C4-2B (cell line): ENCODE measurements at regions not wholly inside any gene's neighbourhood (a gene's known extent, or its start where the extent isn't known, plus 50 kb on each side); places are given as distances from the start of the nearest gene placed in this dataset.
"Not testable (repeated sequence)": the region's sequence is repeated elsewhere in the genome, so short reads cannot be mapped to it uniquely, and the experiment has no call there.

Source experiments
- H3K27ac ChIP-seq: fragments of 450-650 bp; 2 replicates; pipeline ENCODE4 v1.5.1; 2017
- ZFX ChIP-seq: fragments of 450-650 bp; IDR thresholded peaks from 2 replicates; pipeline ENCODE4 v1.6.1; 2017
- TF ChIP-seq, protein P1 (sequence below): fragments of 450-650 bp; conservative IDR thresholded peaks from 2 replicates; pipeline ENCODE4 v1.5.1; 2017; ENCODE audit warnings: mild to moderate bottlenecking

DNA sequence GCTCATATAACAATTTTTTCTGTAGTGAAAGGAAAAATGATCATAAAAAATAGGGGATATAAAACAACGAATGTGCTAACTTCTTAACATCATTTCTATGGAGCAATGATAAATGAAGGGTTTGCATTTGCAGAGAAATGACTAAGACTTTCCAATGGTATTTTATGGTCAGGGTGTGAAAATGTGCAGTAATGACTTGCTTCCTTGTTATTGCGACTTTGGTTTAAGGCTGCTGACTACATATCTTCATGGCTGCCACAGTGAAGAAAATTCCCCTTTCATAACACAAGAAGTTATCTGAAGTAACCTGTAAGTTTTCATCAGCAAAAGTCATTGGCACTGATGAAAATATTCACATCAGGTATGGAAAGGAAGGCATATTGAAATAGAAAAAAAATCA, 166.1 kb upstream of the NRG3 start:
- TF ChIP-seq ZFX: no peak
- TF ChIP-seq, protein P1, sequence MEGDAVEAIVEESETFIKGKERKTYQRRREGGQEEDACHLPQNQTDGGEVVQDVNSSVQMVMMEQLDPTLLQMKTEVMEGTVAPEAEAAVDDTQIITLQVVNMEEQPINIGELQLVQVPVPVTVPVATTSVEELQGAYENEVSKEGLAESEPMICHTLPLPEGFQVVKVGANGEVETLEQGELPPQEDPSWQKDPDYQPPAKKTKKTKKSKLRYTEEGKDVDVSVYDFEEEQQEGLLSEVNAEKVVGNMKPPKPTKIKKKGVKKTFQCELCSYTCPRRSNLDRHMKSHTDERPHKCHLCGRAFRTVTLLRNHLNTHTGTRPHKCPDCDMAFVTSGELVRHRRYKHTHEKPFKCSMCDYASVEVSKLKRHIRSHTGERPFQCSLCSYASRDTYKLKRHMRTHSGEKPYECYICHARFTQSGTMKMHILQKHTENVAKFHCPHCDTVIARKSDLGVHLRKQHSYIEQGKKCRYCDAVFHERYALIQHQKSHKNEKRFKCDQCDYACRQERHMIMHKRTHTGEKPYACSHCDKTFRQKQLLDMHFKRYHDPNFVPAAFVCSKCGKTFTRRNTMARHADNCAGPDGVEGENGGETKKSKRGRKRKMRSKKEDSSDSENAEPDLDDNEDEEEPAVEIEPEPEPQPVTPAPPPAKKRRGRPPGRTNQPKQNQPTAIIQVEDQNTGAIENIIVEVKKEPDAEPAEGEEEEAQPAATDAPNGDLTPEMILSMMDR: no peak
- H3K27ac ChIP-seq: no peak overlapping the region

DNA sequence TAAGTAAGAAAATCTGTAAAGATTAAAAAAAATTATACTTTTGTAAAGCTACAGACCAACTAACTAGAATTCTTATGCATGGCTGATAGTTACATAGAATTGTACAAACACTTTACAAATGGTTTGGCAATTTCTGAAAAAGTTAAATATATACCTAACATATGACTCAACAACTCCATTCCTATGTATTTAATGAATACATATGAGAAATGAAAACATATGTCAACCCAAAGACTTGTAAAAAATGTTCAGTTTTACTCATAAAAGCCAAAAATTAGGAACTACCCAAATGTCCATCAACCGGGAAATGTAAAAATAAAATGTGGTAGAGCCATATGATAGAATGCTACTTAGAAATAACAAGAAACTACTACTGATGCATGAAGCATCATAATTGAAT, 152.6 kb upstream of the NRG3 start:
- no peak overlapping the region for H3K27ac ChIP-seq
- TF ChIP-seq, protein P1: no peak
- TF ChIP-seq ZFX: no peak

DNA sequence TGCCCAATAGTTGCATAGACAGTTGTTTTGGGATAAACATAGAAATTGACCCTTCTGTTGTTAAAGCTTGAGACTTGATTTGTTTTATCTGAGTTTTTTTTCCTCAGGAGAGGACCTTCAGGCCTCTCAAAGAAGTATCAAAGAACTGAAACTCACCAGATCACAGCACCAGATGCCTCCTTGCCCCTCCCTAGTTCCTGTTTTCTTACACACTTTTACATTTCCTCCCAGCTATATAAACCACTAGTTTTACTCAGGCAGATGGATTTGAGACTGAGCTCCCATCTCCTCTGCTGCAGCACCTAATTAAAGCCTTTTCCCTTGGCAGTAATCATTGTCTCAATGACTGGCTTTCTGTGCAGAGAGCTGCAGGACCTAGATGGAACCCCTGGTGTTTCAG, 150.6 kb upstream of the NRG3 start:
- TF ChIP-seq, protein P1: no peak
- no peak for TF ChIP-seq ZFX
- no peak overlapping the region for H3K27ac ChIP-seq

DNA sequence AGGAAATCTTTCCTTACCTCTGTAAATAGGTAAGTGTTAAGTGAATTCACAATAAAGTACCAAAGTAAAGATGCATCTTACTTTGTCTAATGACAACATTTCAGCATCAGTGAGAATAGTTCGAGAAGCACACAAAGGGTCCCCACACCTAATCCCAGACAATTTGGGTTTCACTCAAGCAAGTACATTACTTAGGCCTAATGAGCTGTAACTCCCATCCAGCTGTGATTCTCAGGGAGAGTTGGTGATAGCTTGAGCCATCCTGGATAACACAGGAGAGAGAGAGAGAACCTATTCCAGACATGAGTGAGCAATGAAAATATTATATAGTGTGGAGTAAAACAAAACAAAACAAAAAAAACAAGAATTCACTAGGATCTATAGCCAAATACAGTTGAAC, 149.1 kb upstream of the NRG3 start:
- H3K27ac ChIP-seq: no peak overlapping the region
- TF ChIP-seq ZFX: no peak
- TF ChIP-seq, protein P1: no peak

- no peak for TF ChIP-seq ZFX
- TF ChIP-seq, protein P1: no peak
- no peak overlapping the region for H3K27ac ChIP-seq
Observed at GRCh38 chr10:81728692-81729091, 146.3 kb upstream of the NRG3 start.

DNA sequence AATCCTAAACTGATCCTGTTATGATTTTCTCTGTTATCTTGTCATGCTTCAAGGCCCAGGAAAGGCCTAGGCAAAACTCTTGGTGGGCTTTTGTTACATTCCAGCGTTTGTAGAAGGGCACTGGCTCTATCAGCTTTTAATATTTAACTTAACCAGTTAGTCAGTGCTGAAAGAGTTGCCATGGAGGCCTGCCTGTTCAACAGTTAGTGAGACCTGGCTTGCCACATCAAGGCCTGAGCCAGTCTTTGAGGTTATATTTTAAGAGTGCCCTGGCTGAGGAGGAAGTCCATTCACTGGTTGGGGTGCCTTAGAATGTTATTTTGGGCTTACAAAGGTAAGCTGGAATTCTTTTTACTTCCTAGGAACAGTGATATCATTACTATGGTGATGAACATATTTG, 144.1 kb upstream of the NRG3 start:
- TF ChIP-seq ZFX: no peak
- TF ChIP-seq, protein P1: no peak
- H3K27ac ChIP-seq: no peak overlapping the region

DNA sequence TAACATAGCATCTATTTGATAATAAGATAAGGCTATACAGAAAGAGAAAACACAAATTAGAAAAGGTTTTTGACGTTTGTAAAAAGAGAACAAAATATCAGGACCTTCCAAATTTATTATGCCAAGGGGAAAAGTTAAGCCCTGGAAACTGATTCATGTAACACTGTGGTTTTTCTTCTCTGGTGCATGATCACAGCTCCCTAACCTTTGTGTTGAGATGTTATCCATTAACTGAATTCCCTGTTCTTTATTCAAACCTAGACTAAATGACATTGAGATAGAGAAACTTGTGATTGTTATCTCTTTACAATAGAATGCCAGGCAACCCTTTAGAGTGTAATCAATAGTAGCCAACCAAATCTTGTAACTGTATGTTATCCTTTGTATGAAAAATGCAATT, 141.5 kb upstream of the NRG3 start:
- H3K27ac ChIP-seq: no peak overlapping the region
- TF ChIP-seq, protein P1: no peak
- no peak for TF ChIP-seq ZFX

DNA sequence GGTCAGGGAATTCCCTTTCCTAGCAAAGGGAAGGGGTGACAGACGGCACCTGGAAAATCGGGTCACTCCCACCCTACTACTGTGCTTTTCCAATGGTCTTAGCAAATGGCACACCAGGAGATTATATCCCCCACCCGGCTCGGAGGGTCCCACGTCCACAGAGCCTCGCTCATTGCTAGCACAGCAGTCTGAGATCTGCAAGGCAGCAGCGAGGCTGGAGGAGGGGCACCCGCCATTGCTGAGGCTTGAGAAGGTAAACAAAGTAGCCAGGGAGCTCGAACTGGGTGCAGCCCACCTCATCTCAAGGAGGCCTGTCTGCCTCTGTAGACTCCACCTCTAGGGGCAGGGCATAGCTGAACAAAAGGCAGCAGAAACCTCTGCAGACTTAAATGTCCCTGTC, 139.8 kb upstream of the NRG3 start:
- not testable (repeated sequence) for H3K27ac ChIP-seq
